SHP77 (cell line): ENCODE measurements at regions not wholly inside any gene's neighbourhood (a gene's known extent, or its start where the extent isn't known, plus 50 kb on each side); places are given as distances from the start of the nearest gene placed in this dataset.
"Not testable (repeated sequence)": the region's sequence is repeated elsewhere in the genome, so short reads cannot be mapped to it uniquely, and the experiment has no call there.

ENCODE experiments used
- DNase-seq, 2 experiments: peaks; one replicate each; lab custom pipeline; 2025; lab: John Stamatoyannopoulos, UW

DNA sequence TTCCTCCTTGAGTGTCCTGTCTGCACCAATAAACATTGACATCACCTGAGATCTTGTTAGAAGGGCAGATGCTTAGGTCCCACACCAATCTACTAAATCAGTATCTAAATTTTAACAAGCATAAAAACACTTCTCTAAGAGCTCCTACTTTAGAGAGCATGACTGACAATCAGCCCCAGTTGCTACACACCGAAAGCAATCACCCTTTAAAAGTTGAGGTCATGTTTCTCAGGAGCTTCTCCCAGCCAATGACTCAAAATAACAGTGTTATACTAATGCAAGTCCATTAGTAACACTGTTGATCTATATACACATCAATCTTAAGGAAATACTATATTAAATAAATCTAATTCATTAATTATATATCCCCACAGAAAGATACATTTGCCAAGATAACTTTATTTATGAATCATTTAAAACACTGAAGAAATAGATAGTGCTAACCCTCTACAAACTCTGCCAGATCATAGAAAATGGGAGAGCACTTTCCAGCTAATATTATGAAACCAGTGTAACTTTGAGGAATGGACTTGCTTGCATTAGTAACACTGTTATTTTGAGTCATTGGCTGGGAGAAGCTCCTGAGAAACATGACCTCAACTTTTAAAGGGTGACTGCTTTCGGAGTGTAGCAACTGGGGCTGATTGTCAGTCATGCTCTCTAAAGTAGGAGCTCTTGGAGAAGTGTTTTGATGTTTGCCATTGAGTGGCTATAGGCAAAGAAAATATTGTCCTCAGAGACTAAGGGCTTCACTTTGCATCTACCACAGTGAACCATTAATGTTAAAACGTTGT, 109.8 kb upstream of the HDX start:
- no peak for DNase-seq

DNA sequence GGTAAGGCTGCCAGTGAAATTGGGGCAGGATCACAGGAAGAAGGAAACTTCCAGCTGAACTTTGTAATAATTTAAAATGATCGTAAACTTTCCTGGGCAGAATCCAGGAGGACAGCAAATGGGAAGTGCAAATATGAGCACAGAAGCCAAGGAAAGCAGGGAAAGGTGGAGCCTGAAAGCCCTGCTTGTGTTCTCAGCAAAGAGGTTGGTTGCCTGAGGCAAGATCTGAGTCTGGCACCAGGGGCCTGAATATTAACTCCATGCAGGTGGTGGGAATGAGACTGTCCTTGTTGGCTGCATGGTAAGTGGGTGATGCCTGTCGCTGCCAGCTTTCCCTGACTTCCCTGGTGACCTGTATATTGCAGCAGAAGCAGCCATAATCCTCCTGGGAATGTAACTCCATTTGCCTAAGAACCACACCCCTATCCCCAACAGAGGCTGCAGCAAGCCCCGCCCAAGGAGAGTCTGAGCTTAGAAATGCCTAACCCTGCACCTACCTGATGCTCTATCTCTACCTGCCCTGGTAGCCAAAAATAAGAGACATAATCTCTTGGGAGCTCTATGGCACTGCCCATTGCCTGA, 132.0 kb upstream of the HDX start:
- DNase-seq, result no peak

DNA sequence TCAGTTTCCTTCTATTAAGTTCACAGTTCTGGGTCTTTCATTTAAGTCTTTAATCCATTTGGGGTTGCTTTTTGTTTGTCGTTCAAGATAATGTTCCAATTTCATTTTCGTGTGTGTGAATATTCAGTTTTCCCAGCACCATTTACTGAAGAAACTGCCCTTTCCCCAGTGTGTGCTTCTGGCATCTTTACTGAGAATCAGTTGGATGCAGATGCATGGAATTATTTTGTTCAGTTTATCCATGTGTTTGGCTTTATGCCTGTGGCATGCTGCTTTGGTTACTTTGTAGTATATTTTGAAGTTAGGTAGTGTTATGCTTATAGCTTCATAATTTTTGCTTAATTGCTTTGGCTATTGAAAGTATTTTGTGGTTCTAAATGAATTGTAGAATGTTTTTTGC, 163.8 kb upstream of the HDX start:
- DNase-seq, result no peak

DNA sequence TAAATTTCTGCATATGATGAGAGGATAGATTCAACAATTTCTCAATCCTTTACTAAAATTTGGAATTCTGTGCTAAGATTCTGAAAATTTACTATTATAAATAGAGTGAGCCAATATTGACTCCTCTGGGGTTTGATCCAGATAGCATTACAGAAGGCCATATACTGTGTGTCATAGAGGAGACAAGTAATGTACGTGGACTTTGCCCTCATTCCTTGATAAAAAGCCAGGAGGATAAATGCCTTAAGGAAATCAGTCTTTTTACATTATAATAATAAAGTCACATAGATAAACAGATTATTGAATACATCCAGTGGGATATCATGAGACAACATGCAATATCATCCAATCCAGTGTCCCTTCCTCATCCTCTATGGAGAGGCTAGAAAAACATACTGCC, 188.0 kb upstream of the HDX start:
- no peak for DNase-seq

DNA sequence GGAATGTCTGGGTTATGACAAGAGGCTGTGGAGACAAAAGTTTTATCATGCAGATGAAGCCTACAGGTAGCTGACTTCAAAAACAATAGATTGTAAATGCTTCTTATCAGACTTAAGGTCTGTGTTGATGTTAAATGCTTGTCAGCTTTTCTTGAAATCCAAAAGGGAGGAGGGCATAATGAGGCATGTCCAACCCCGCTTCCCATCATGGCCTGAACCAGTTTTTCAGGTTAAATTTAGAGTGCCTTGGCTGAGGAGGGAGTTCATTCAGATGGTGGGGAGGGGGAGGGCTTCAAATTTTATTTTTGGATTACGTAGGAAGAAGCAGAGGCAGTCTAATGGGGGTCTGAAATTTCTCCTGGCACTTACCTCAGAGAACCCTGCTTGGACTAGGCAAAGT, 207.7 kb upstream of the HDX start:
- no peak for DNase-seq

DNA sequence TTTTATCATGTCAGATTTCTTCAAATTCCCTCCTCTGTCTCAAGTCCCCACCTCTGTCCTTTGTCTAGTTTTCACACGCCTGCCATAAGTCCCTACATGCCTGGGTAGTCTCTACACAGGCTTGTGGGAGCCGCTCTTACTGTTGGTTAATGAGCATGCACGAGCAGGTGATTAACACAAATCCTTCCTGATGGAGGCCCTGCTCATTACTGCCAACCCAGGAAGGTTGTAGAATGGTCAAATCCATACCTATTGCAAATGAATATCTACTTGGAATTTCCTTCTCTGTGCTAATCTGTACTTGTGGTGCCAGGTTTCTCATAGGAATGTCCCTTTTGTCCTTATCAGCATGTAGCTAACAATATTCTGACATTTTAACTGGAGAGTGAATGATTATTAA, 208.4 kb upstream of the HDX start:
- no peak for DNase-seq

DNA sequence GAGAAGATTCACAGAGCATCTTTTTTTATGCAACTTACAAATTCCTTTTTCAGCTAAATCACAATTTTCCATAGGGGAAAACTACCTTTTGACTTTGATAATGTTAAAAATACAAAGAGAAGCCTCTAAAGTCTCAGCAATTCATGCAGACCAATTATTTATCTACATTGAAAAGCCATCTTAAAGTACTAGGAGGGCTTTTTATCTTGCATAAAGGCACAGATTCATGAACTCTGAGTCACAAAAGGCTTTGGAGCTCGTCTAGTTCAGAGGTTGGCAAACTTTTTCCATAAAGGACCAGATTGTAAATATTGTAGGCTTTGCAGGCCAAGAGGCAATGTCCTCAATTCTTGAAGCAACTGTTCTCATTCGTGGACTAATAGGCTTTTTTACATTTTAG, 210.4 kb upstream of the HDX start:
- DNase-seq, result no peak

DNA sequence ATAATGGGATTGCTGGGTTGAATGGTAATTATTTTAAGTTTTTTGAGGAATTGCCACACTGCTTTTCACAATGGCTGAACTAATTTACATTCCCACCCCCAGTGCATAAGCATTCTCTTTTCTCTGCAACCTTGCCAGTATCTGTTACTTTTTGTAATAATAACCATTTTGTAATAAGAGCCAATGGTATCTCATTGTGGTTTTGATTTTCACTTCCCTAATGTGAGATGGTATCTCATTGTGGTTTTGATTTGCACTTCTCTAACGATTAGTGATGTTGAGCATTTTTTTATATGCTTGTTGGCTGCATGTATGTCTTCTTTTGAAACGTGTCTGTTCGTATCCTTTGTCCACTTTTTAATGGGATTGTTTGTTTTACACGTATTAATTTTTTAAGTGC, 213.1 kb upstream of the HDX start:
- DNase-seq, result no peak

DNA sequence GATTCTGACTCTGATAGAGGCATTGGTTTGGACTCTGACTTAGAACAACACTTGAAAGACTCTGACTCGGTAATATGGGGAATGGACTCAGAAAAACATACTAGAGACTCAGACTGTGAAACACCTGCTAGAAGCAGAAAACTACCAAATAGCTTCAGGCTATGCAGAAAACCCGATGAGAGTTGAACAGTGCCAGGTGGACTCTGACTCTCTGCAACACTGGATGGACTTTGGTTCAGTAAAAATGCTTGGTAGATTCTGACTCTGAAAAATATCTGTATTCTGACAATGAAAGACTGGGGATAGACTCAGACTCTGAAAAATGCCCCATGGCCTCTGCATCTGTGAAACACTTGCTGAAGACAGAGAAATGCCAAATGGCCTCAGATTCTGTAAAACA, 215.1 kb upstream of the HDX start:
- DNase-seq, result no peak

DNA sequence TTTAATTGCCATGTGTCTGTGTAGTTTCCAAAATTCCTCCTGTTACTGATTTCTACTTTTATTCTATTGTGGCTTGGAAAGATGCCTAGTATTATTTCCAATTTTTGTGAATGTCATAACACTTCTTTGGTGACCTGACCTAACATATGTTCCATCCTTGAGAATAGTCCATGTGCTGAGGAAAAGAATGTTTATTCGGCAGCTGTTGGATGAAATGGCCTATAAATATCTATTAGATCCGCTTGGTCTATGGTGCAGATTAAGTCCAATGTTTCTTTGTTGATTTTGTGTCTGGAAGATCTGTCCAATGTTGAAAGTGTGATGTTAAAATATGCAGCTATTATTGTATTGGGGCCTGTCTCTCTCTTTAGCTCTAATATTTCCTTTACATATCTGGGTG, 219.2 kb upstream of the HDX start:
- no peak for DNase-seq

DNA sequence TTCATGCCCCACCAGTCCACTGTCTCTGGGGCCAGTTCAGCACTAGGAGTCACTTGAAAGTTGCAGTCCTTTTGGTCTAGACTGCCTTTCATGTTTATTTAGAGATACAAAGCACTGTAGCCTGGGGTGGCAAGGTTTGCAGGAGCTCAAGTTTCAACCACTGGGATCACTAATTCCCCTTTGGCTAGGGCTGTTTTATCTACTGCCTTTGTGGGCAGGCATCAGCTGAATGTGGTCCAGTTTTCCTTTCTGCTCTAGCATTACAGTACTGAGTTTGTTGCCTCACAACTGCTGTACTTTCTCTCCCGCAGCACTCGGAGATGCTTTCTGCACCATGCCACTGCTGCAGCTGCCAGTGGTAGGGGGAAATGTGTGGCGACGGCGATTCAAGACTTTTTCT, 222.3 kb upstream of the HDX start:
- no peak for DNase-seq

DNA sequence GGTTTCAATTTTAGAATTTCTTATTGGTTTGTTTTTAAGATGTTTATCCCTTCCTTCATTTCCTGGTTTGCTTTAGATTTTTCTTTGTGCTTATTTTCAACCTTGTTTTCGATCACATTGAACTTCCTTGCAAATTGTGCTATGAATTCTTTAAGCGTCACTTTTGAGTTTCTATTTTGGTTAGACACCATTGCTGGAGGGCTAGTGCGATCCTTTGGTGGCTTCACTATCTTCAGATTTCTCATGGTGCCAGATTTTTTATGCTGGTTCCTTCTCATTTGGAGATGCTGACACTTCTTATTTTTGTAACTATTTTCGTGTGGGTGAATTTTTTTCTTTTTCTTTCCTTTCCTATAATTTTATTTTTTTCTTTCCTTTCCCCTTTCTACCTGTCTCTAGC, 227.2 kb upstream of the HDX start:
- no peak for DNase-seq

DNA sequence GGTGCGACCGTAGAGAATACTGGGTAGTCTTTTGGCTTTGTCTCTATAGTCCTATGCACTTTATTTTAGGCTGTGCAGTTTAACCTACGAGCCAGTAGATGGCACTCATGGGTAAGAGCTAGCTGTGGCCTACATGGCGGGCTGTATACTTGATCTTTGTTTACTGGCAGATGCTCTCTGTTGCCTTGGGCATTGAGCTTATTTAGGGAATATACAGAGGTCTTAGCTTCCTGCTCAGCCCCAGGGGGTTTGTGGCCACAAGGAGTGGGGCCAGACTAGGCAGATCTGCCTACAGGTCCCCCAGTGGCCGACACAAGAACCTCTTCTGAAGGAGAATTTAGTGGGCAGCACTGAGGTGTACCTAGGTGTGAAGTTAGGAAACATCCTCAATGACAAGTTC, 227.6 kb upstream of the HDX start:
- peak; percentile 2 to 14 for DNase-seq

DNA sequence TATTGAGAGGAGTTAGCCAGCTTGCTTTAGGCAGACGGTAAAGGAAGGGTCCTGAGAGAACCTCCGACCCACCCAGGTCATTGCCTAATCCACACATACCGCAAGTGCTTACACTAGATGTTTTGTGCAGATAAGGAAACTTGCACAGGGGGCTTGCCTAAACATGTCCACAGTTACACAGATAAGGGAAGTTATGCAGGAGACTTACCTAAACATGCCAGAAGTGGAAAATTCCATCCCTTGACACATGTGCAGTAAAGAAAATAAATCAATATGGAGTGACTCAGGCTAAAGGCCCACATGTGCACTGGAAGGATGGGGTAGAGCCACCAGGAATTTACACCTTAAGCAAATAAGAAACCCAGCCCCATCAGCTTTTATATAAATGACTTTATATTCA, 232.8 kb upstream of the HDX start:
- no peak for DNase-seq

DNA sequence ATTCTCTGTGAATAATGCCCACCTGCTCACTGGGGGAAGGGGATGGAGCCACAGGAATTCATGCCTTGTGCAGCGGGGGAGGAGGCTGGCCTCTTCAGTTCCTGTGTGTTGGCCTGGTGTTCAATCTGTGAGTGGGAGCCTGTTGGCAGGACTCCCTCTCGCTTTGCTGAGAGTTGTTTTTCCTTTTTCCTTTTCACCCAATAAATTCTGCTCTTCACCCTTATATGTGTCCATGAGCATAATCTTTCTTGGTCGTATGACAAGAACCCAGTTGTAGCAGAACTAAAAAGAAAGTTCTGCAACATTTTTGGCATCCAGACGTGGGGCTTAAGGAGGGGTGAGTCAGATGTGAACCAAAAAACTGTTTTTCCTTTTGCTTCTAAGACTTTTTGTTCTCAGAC, 235.2 kb upstream of the HDX start:
- no peak for DNase-seq

DNA sequence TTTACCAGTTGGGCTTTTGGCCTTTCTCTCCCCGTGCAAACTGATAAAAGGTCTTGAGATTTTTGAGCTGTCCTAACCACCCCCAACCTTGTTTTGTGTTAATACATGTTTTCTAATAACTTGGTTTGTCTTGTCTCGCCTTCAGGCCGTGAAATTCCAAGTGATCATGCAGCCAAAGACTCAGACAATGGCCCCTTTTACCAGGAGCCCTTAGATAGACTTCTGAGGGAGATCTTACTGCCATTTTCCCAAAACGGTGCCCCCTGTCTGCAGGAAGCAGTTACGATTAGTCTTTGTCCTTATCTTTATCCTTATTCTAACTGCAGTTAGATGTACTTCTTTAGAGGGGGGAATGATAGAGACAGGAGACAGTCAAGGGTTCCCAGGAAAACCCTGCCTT, 245.3 kb upstream of the HDX start:
- no peak for DNase-seq

DNA sequence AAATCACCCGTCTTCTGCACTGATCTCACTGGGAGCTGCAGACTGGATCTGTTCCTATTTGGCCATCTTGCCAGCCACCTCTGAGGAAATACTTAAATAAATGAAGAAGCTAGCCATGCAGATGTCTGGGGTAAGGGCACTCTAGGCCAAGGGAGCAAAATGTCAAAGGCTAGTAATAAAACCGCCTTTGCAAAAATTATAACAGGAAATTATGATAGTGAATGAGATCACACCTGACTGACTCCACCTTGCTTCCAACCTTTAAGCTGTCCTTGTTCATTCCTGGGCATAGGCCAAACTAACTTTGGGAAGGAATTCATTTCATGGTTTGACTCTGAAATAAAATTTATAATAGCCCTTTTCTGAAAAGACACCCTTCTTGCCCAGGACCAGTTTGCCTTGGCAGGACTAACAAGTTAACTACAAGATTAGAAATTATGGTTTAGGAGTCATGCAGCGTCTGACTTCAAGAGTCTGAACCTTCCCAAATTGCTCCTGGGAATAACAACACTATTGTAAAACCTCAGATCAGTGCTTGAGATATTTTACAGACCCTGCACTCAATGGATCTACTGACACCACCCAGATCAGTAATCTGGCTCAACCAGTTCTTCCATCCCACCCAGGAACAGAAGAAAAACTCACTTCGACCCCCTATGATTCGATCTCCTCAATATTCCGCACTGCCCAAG, 246.9 kb upstream of the HDX start:
- no peak for DNase-seq

DNA sequence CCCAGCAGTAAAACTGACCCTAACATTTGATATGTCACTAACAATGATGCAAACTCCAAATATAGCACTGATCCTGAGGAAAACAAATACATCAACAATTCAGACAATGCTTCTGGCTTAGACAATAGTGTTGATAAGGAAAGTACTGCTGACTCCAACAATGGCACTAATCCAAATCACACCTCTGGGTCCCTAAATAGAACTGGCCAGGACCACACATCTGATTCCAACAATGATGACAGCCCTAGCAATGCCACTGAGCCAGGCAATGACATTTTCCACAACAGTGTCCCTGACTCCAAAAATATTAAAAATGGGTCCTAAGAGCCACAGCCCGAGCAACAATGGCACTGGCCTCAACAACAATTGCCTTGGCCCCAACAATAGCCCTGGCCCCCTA, 243.1 kb upstream of the APOOL start:
- no peak for DNase-seq

DNA sequence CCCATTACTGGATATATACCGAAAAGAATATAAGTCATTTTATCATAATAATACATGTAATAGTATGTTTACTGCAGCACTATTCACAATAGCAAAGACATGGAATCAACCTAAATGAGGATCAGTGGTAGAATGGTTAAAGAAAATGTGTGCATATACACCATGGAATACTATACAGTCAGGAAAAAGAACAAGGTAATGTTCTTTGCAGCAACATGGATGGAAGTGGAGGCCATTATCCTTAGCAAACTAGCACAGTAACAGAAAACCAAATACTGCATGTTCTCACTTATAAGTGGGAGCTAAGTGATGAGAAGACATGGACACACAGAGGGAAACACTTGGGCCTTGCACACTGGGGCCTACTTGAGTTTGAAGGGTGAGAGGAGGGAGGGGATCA, 207.4 kb upstream of the APOOL start:
- no peak for DNase-seq

DNA sequence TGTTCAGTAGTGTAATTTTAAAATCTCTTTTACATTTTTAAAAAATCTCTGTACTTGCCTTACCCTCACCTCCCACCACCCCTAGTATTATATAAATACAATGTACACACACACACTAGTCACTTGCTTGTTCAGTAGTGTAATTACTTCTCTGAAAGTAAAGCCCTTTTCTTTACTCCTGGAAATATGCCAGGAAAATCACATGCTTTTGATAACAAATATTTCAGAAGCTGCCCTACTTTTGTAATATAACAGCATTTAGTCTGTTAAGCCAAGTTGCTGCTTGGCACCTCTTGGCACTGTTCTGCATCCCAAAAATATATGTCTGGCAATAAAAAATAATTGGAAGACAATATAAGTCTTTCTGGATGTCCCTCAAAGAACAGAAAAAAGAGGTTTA, 172.8 kb upstream of the APOOL start:
- no peak for DNase-seq

DNA sequence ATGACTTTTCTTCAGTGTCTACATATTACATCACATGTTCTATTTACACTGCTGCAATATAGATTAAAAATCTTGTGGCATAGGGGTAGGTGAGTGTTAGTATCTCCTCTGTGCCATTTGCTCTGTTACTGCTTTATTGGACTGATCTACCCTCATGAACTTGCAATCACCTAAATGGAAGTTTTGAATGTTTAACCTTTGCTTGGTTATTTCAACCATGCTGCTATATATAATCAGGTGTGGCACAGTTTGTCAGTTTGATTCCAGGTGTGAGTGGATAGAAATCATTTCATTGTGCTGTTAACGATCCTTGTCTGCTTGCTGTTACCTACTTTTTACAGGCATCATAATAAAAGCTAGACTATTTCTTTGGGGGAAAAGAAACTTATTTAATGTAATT, 157.1 kb upstream of the APOOL start:
- DNase-seq, result not testable (repeated sequence)

DNA sequence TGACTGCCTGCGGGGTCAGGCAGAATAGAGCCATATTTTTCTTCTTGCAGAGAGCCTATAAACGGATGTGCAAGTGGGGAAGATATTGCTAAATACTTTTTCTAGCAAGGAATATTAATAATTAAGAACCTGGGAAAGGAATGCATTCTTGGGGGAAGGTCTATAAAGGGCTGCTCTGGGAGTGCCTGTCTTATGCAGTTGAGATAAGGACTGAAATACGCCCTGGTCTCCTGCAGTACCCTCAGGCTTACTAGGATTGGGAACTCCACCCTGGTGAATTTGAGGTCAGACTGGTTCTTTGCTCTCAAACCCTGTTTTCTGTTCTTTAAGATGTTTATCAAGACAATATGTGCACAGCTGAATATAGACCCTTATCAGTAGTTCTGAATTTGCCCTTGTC, 152.5 kb upstream of the APOOL start:
- DNase-seq, result not testable (repeated sequence)

DNA sequence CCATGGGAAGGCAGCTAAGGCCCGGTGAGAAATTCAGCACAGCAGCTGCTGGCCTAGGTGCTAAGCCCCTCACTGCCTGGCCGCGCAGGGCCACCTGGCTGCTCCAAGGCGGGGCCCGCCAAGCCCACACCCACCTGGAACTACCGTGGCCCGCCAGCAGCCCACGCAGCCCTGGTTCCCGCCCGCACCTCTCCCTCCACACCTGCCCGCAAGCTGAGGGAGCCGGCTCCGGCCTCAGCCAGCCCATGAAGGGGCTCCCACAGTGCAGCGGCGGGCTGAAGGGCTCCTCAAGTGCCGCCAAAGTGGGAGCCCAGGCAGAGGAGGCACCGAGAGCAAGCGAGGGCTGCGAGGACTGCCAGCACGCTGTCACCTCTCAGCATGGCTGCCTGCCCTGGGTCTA, 146.9 kb upstream of the APOOL start:
- not testable (repeated sequence) for DNase-seq

DNA sequence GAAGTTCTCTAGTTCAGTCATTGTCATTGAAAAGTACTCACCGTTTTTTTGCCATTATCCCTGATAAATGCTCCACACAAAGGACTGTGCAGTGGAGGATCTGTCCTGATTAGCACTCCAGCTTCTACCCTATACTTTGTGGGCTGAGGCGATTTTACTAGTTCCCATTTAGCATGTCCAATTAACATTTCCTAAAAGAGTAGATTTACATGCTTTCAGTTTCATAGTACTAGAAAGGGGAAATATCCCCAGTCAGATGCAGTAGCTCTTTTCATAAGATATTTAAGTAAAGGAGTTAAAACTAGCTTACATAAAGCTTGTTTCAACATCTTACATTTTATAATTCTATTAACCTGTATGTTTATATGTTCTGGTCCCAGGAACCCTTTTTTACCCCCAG, 144.9 kb upstream of the APOOL start:
- not testable (repeated sequence) for DNase-seq
